HG02642 (cell line): ENCODE measurements at regions not wholly inside any gene's neighbourhood (a gene's known extent, or its start where the extent isn't known, plus 50 kb on each side); places are given as distances from the start of the nearest gene placed in this dataset.

Experiments
- ATAC-seq: cut with Tn5 transposase; IDR thresholded peaks from one replicate; pipeline ENCODE4 v1.9.1; 2021; ENCODE audit warnings: mild to moderate bottlenecking; ENCODE audit not compliant: unreplicated experiment, poor library complexity

DNA sequence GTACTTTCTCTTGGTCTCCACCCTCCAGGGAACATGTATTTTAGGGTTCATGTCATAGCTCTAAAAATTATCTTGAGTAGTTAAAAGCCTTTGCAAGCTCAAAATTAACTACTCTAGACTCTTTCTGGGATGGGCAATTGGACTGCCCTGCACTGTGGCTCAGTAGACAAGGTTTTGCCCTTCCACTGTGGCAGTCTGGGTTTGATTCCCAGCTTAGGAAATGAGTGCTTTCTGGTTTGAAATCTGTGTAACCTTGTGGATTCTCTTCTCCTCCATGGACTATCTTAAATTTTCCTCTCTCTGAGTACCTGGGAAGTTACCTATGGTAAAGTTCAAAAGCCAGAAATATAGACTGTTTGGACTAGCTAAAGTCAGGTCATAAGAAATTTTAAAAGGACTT lies 94.6 kb upstream of the UST start:
- no peak for ATAC-seq

GRCh38 chr6:148653138-148653776 lies 93.6 kb upstream of the UST start:
- ATAC-seq: no peak

GRCh38 chr6:148657048-148657447 lies 89.8 kb upstream of the UST start:
- no peak for ATAC-seq

- no peak for ATAC-seq
Measured at GRCh38 chr6:148658681-148659430, 88.0 kb upstream of the UST start.

GRCh38 chr6:148667395-148667794 lies 79.4 kb upstream of the UST start:
- ATAC-seq: no peak

DNA sequence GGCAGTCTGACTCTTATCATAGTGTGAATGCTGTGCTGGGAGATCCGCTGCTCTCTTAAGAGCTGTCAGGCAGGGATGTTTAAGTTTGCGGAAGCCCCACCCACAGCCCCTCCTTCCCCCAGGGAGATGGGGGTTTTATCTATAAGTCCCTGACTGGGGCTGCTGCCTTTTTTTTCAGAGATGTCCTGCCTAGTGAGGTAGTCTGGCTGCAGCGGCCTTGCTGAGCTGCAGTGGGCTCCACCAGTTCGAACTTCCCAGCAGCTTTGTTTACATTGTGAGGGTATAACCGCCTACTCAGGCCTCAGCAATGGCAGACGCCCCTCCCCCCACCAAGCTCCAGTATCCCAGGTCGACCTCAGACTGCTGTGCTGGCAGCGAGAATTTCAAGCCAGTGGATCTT lies 75.7 kb upstream of the UST start:
- ATAC-seq: no peak

DNA sequence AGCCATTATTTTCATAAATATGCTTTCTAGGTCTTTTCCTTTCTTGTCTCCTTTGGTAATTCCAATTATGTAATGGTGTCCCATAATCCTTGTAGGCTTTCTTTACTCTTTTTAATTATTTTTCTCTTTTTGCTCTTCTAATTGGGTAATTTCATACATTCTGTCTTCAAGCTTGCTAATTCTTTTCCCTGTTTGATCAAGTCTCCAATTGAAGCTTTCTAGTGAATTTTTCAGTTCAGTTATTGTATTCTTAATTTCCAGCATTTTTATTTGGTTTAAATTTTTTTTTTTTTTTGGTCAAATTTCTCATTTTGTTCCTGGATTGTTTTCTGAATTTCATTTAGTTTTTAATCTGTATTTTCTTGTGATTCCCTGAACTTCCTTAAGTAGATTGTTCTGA lies 74.9 kb upstream of the UST start:
- ATAC-seq: no peak

- no peak for ATAC-seq
Measured at GRCh38 chr6:148674306-148674705, 72.5 kb upstream of the UST start.

GRCh38 chr6:148677594-148678476 lies 69.0 kb upstream of the UST start:
- ATAC-seq: peak; percentile 81

DNA sequence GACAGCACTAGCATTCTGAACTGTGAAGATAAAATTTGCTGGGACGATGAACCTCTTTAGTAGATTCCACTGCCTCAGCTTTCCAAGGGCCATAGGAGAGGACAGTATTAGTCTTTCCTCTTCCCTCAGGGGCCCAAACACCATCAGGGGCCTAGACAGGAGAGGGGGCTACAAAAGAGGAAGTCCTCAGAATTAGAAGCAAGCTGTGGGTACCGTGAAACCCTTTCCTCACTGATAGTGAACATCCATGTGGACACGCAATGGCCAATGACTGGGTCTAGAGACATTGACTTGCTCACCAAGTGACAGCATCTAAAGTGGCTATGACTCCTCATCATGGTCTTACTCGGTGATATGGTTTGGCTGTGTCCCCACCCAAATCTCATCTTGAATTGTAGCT lies 68.1 kb upstream of the UST start:
- no peak for ATAC-seq

GRCh38 chr6:148681666-148682065 lies 65.2 kb upstream of the UST start:
- ATAC-seq: no peak

DNA sequence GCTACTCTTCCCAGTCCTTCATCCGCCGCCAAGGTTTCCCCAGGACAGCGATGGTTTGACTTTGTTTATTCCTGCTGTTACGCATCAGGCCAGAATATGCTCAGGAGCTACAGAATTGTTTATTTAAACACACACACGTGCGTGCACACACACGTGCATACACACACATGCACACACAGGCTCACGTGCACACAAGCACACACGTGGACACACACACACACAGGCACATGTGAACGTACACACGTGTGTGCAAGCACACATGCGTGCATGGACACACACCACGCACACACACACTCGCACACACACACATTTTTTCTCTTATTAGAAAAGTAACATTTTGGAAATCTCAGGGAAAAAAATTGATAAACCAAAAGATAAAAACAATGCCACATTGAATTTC lies 64.6 kb upstream of the UST start:
- ATAC-seq: no peak

GRCh38 chr6:148682990-148683389 lies 63.8 kb upstream of the UST start:
- ATAC-seq: no peak

- ATAC-seq: no peak
Measured at GRCh38 chr6:148689168-148689567, 57.7 kb upstream of the UST start.

GRCh38 chr6:148693882-148694484 lies 52.8 kb upstream of the UST start:
- no peak for ATAC-seq
